ENCODE measurements at regions not wholly inside any gene's neighbourhood (a gene's known extent, or its start where the extent isn't known, plus 50 kb on each side); places are given as distances from the start of the nearest gene placed in this dataset.

- Histone ChIP-seq H3K4me3 (no peak overlapping the region), H3K36me3 (ENCODE audit: low read depth) (no peaks in the 10 kb centered on the region), H3K4me1 (ENCODE audit: low read depth) (no peaks in the 10 kb centered on the region), H3K9me3 (no peaks in the 10 kb centered on the region)
- no peak for TF ChIP-seq CTCF (IDR thresholded peaks at IDR 0.05)
- ATAC-seq (no peak), DNase-seq (no peak)
- intact Hi-C loops (cut with DNase I, micrococcal nuclease) = no loop called here
These were observed 105.9 kb upstream of the EDEM3 start for GRCh38 chr1:184860535-184860934.

GRCh38 chr1:184859381-184860105, 104.9 kb upstream of the EDEM3 start:
- H3K9me3 ChIP-seq = no peaks in the 10 kb centered on the region
- DNase-seq = no peak
- TF ChIP-seq CTCF (IDR thresholded peaks at IDR 0.05) = no peak
- H3K4me1 ChIP-seq (ENCODE audit: low read depth) = no peaks in the 10 kb centered on the region
- intact Hi-C loops (cut with DNase I, micrococcal nuclease) = no loop called here
- no peak for ATAC-seq
- H3K4me3 ChIP-seq = no peak overlapping the region
- no peaks in the 10 kb centered on the region for H3K36me3 ChIP-seq (ENCODE audit: low read depth)

- TF ChIP-seq CTCF (IDR thresholded peaks at IDR 0.05) = no peak
- Histone ChIP-seq H3K9me3 (no peaks in the 10 kb centered on the region), H3K36me3 (ENCODE audit: low read depth) (no peaks in the 10 kb centered on the region), H3K4me3 (no peak overlapping the region), H3K4me1 (ENCODE audit: low read depth) (no peaks in the 10 kb centered on the region)
- no peak for DNase-seq
- intact Hi-C loops (cut with DNase I, micrococcal nuclease) = no loop called here
- no peak for ATAC-seq
These were observed 103.6 kb upstream of the EDEM3 start for GRCh38 chr1:184858288-184858687.

- intact Hi-C loops (cut with DNase I, micrococcal nuclease) = no loop called here
- Histone ChIP-seq H3K4me1 (ENCODE audit: low read depth) (no peaks in the 10 kb centered on the region), H3K36me3 (ENCODE audit: low read depth) (no peaks in the 10 kb centered on the region), H3K4me3 (no peak overlapping the region), H3K9me3 (no peaks in the 10 kb centered on the region)
- DNase-seq (no peak), ATAC-seq (no peak)
- TF ChIP-seq CTCF (IDR thresholded peaks at IDR 0.05) = no peak
These were observed 100.0 kb upstream of the EDEM3 start for GRCh38 chr1:184854496-184855140.

GRCh38 chr1:184854036-184854435, 99.4 kb upstream of the EDEM3 start:
- Histone ChIP-seq H3K4me3 (no peak overlapping the region), H3K9me3 (no peaks in the 10 kb centered on the region), H3K36me3 (ENCODE audit: low read depth) (no peaks in the 10 kb centered on the region), H3K4me1 (ENCODE audit: low read depth) (no peaks in the 10 kb centered on the region)
- DNase-seq = no peak
- ATAC-seq = no peak
- intact Hi-C loops (cut with DNase I, micrococcal nuclease) = no loop called here
- TF ChIP-seq CTCF (IDR thresholded peaks at IDR 0.05) = no peak
